Astrocyte (in vitro differentiated cells and primary cell): ENCODE measurements at regions not wholly inside any gene's neighbourhood (a gene's known extent, or its start where the extent isn't known, plus 50 kb on each side); places are given as distances from the start of the nearest gene placed in this dataset.

Experiments used
- DNase-seq: peaks from one replicate; pipeline ENCODE4 v3.0.0-alpha.2; 2010; ENCODE audit warnings: low read depth
- FAIRE-seq: peaks from 2 replicates; lab custom pipeline; 2011; peaks lifted over from hg19 to GRCh38; lab: Jason Lieb, UNC
- H2AFZ ChIP-seq: 2 replicates; pipeline ENCODE4 v1.6.0; 2012; ENCODE audit warnings: low read depth, low read length, inconsistent platforms
- H3K27ac ChIP-seq: 2 replicates; pipeline ENCODE4 v1.5.1; 2011; ENCODE audit warnings: low read depth, low read length, inconsistent platforms
- H3K27me3 ChIP-seq: 2 replicates; pipeline ENCODE4 v1.6.0; 2011; ENCODE audit warnings: low read length, inconsistent platforms; ENCODE audit not compliant: insufficient read depth
- H3K36me3 ChIP-seq: 2 replicates; pipeline ENCODE4 v1.5.1; 2011; ENCODE audit warnings: low read length, inconsistent platforms; ENCODE audit not compliant: insufficient read depth
- H3K4me1 ChIP-seq: 2 replicates; pipeline ENCODE4 v1.5.1; 2011; ENCODE audit warnings: low read length, inconsistent platforms; ENCODE audit not compliant: insufficient read depth
- H3K4me2 ChIP-seq: 2 replicates; pipeline ENCODE4 v1.6.0; 2012; ENCODE audit warnings: low read length, inconsistent platforms
- H3K4me3 ChIP-seq: 2 replicates; pipeline ENCODE4 v1.5.1; 2011; ENCODE audit warnings: low read depth, mild to moderate bottlenecking, low read length, inconsistent platforms; ENCODE audit not compliant: insufficient read depth
- H3K79me2 ChIP-seq: 2 replicates; pipeline ENCODE4 v1.6.0; 2012; ENCODE audit warnings: mild to moderate bottlenecking, low read length, inconsistent platforms; ENCODE audit not compliant: insufficient read depth
- H3K9ac ChIP-seq: 2 replicates; pipeline ENCODE4 v1.6.0; 2012; ENCODE audit warnings: mild to moderate bottlenecking, low read length, inconsistent platforms
- H3K9me3 ChIP-seq: 2 replicates; pipeline ENCODE4 v1.5.1; 2012; ENCODE audit warnings: low read depth, mild to moderate bottlenecking, low read length, inconsistent platforms; ENCODE audit not compliant: insufficient read depth
- H4K20me1 ChIP-seq: 2 replicates; pipeline ENCODE4 v1.6.0; 2012; ENCODE audit warnings: low read length, inconsistent platforms; ENCODE audit not compliant: insufficient read depth
- H3K27ac Mint-ChIP-seq: one replicate; pipeline ENCODE4 v1.8.0; 2021; ENCODE audit warnings: mild to moderate bottlenecking, mixed read lengths; ENCODE audit not compliant: unreplicated experiment
- H3K27me3 Mint-ChIP-seq: one replicate; pipeline ENCODE4 v1.8.0; 2021; ENCODE audit warnings: low read depth, mixed read lengths; ENCODE audit not compliant: unreplicated experiment
- H3K36me3 Mint-ChIP-seq: one replicate; pipeline ENCODE4 v1.8.0; 2021; ENCODE audit warnings: low read depth, mixed read lengths; ENCODE audit not compliant: unreplicated experiment
- H3K4me1 Mint-ChIP-seq: one replicate; pipeline ENCODE4 v1.8.0; 2021; ENCODE audit warnings: low read depth, mixed read lengths; ENCODE audit not compliant: unreplicated experiment
- H3K4me3 Mint-ChIP-seq: one replicate; pipeline ENCODE4 v1.8.0; 2021; ENCODE audit warnings: mild to moderate bottlenecking, moderate library complexity, mixed read lengths; ENCODE audit not compliant: unreplicated experiment
- H3K9me3 Mint-ChIP-seq: one replicate; pipeline ENCODE4 v1.8.0; 2021; ENCODE audit warnings: mild to moderate bottlenecking, mixed read lengths; ENCODE audit not compliant: unreplicated experiment
- EZH2 ChIP-seq: IDR thresholded peaks from 2 replicates; pipeline ENCODE4 v1.6.1; 2012; ENCODE audit warnings: mild to moderate bottlenecking, low read length, inconsistent platforms; ENCODE audit not compliant: insufficient read depth
- TF ChIP-seq, protein P1 (sequence below): IDR thresholded peaks from 2 replicates; pipeline ENCODE4 v1.5.1; 2011; ENCODE audit warnings: low read depth, mild to moderate bottlenecking, inconsistent platforms, low read length, moderate library complexity; ENCODE audit not compliant: insufficient read depth

- Mint-ChIP-seq H3K27me3 (no peaks in the 10 kb centered on the region), H3K27ac (no peak overlapping the region), H3K9me3 (no peaks in the 10 kb centered on the region), H3K4me3 (no peak overlapping the region), H3K4me1 (peaks cover 2% of the 10 kb centered on the region), H3K36me3 (no peaks in the 10 kb centered on the region)
- FAIRE-seq (peak; percentile 60), DNase-seq (no peak)
- Histone ChIP-seq H3K27ac (no peak overlapping the region), H3K4me2 (no peak overlapping the region), H3K9me3 (no peaks in the 10 kb centered on the region), H3K4me1 (no peaks in the 10 kb centered on the region), H3K27me3 (no peaks in the 10 kb centered on the region), H4K20me1 (no peaks in the 10 kb centered on the region), H3K79me2 (no peaks in the 10 kb centered on the region), H3K4me3 (no peak overlapping the region), H3K9ac (no peak overlapping the region), H3K36me3 (no peaks in the 10 kb centered on the region), H2AFZ (no peak overlapping the region)
- TF ChIP-seq, protein P1, sequence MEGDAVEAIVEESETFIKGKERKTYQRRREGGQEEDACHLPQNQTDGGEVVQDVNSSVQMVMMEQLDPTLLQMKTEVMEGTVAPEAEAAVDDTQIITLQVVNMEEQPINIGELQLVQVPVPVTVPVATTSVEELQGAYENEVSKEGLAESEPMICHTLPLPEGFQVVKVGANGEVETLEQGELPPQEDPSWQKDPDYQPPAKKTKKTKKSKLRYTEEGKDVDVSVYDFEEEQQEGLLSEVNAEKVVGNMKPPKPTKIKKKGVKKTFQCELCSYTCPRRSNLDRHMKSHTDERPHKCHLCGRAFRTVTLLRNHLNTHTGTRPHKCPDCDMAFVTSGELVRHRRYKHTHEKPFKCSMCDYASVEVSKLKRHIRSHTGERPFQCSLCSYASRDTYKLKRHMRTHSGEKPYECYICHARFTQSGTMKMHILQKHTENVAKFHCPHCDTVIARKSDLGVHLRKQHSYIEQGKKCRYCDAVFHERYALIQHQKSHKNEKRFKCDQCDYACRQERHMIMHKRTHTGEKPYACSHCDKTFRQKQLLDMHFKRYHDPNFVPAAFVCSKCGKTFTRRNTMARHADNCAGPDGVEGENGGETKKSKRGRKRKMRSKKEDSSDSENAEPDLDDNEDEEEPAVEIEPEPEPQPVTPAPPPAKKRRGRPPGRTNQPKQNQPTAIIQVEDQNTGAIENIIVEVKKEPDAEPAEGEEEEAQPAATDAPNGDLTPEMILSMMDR: no peak
- no peak for TF ChIP-seq EZH2
Measured at GRCh38 chr5:72613515-72613914, 106.3 kb upstream of the ZNF366 start.

DNA sequence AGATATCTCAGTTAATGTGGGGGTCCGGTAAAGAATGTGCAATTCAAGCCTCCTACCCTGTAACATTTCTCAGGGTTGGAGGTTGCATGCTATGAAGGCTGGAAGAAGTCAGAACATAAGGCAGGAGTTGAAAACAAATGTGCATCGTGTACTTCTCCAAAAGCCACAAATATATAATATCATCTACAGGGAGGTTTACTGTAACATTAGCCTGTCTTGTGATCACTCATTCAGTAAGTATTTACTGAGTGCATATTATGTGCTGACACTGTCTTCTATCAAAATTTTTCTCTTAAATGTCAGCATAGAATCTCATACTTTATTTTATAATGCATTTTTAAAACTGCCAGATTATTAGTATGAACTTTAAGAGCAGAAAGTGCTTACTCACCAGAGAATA is 105.6 kb upstream of the ZNF366 start:
- no peaks in the 10 kb centered on the region for H3K27me3 Mint-ChIP-seq
- H3K4me1 Mint-ChIP-seq: peaks cover 2% of the 10 kb centered on the region
- Histone ChIP-seq H3K27ac (no peak overlapping the region), H3K9ac (no peak overlapping the region), H3K79me2 (no peaks in the 10 kb centered on the region), H3K4me3 (no peak overlapping the region), H2AFZ (no peak overlapping the region), H3K9me3 (no peaks in the 10 kb centered on the region), H3K36me3 (no peaks in the 10 kb centered on the region), H3K27me3 (no peaks in the 10 kb centered on the region), H3K4me1 (no peaks in the 10 kb centered on the region), H3K4me2 (no peak overlapping the region), H4K20me1 (no peaks in the 10 kb centered on the region)
- H3K4me3 Mint-ChIP-seq: no peak overlapping the region
- no peaks in the 10 kb centered on the region for H3K9me3 Mint-ChIP-seq
- no peak overlapping the region for H3K27ac Mint-ChIP-seq
- TF ChIP-seq, protein P1: no peak
- TF ChIP-seq EZH2: no peak
- no peaks in the 10 kb centered on the region for H3K36me3 Mint-ChIP-seq
- DNase-seq (no peak), FAIRE-seq (no peak)

GRCh38 chr5:72611118-72611730 is 104.0 kb upstream of the ZNF366 start:
- TF ChIP-seq EZH2: no peak
- TF ChIP-seq, protein P1: peak; percentile 96
- H3K27me3 Mint-ChIP-seq: no peaks in the 10 kb centered on the region
- Histone ChIP-seq H3K4me1 (no peaks in the 10 kb centered on the region), H3K9ac (peak overlapping the region; percentile 39), H3K9me3 (no peaks in the 10 kb centered on the region), H2AFZ (peak overlapping the region; percentile 44), H3K27ac (no peak overlapping the region), H3K4me3 (no peak overlapping the region), H3K36me3 (no peaks in the 10 kb centered on the region), H3K4me2 (peak overlapping the region; percentile 63), H3K27me3 (no peaks in the 10 kb centered on the region), H3K79me2 (no peaks in the 10 kb centered on the region), H4K20me1 (no peaks in the 10 kb centered on the region)
- H3K9me3 Mint-ChIP-seq: no peaks in the 10 kb centered on the region
- no peak overlapping the region for H3K27ac Mint-ChIP-seq
- no peaks in the 10 kb centered on the region for H3K4me1 Mint-ChIP-seq
- no peak overlapping the region for H3K4me3 Mint-ChIP-seq
- DNase-seq (peak; percentile 49), FAIRE-seq (peak; percentile 72)
- no peaks in the 10 kb centered on the region for H3K36me3 Mint-ChIP-seq
